ENCODE measurements at regions not wholly inside any gene's neighbourhood (a gene's known extent, or its start where the extent isn't known, plus 50 kb on each side); places are given as distances from the start of the nearest gene placed in this dataset.

GRCh38 chr2:226652369-226652768 is 147.3 kb downstream of the IRS1 start:
- no peak for DNase-seq

- peak; percentile 31 for DNase-seq
Measured at GRCh38 chr2:226649871-226650660, 149.6 kb downstream of the IRS1 start.

GRCh38 chr2:226649201-226649600 is 150.4 kb downstream of the IRS1 start:
- no peak for DNase-seq

GRCh38 chr2:226647621-226648518 is 151.8 kb downstream of the IRS1 start:
- DNase-seq, result no peak

GRCh38 chr2:226644399-226644865 is 155.2 kb downstream of the IRS1 start:
- DNase-seq, result no peak

- no peak for DNase-seq
Measured at GRCh38 chr2:226643946-226644282, 155.7 kb downstream of the IRS1 start.

GRCh38 chr2:226643030-226643945 is 156.3 kb downstream of the IRS1 start:
- no peak for DNase-seq

GRCh38 chr2:226641008-226641407 is 158.6 kb downstream of the IRS1 start:
- DNase-seq, result no peak

GRCh38 chr2:226640501-226640900 is 159.1 kb downstream of the IRS1 start:
- no peak for DNase-seq

- DNase-seq, result no peak
Measured at GRCh38 chr2:226639550-226639949, 160.1 kb downstream of the IRS1 start.

GRCh38 chr2:226638576-226638975 is 161.0 kb downstream of the IRS1 start:
- DNase-seq, result no peak

- no peak for DNase-seq
Measured at GRCh38 chr2:226637383-226637782, 162.2 kb downstream of the IRS1 start.

GRCh38 chr2:226636586-226636985 is 163.0 kb downstream of the IRS1 start:
- DNase-seq, result no peak

GRCh38 chr2:226634943-226635604 is 164.5 kb downstream of the IRS1 start:
- no peak for DNase-seq

- DNase-seq, result no peak
Measured at GRCh38 chr2:226631671-226632070, 167.9 kb downstream of the IRS1 start.

- no peak for DNase-seq
Measured at GRCh38 chr2:226631187-226631586, 168.4 kb downstream of the IRS1 start.

GRCh38 chr2:226625946-226626345 is 173.7 kb downstream of the IRS1 start:
- no peak for DNase-seq

GRCh38 chr2:226623587-226624368 is 175.8 kb downstream of the IRS1 start:
- DNase-seq, result no peak

GRCh38 chr2:226622484-226622883 is 177.1 kb downstream of the IRS1 start:
- DNase-seq, result no peak

- DNase-seq, result no peak
Measured at GRCh38 chr2:226620176-226620575, 179.4 kb downstream of the IRS1 start.

- no peak for DNase-seq
Measured at GRCh38 chr2:226619707-226620106, 179.9 kb downstream of the IRS1 start.
